ENCODE measurements at regions not wholly inside any gene's neighbourhood (a gene's known extent, or its start where the extent isn't known, plus 50 kb on each side); places are given as distances from the start of the nearest gene placed in this dataset.

DNA sequence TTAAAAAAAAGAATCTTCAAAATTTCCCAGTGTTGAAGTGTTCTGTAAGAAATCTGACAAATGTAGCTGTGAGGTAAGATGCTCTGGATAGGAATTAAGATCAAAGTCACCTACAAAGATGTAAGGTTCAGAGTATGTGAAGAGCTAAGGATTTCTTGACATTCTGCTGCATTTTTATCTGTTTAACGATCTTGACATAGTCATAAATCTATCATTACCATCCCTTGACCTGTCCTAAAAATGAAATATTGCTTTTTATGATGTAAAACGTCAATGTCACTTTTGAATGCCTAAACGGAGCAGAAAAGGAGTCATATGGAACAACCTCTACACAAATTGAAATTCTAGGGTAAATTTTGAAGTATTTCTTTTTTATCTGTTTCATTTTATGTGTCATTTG, 939.3 kb downstream of the CDH18 start (continued):
- TF ChIP-seq E2F8 (IDR thresholded peaks at IDR 0.05; ENCODE audit: low read depth, partially characterized antibody) (no peak), ZC3H11A (IDR thresholded peaks at IDR 0.05; ENCODE audit: low read depth, low read length) (no peak), LEF1 (IDR thresholded peaks at IDR 0.05) (peak; percentile 72; the same call in 1 of the 2 replicates), PHF20 (IDR thresholded peaks at IDR 0.05; ENCODE audit: partially characterized antibody) (no peak), BCL6 (CRISPR knock-in tag; IDR thresholded peaks at IDR 0.05) (no peak), PHF8 (IDR thresholded peaks at IDR 0.05; ENCODE audit: borderline replicate concordance, low read length) (no peak), RAD51 (IDR thresholded peaks at IDR 0.05; ENCODE audit: borderline replicate concordance, low read depth) (no peak), PBX2 (CRISPR knock-in tag; IDR thresholded peaks at IDR 0.05; ENCODE audit: low read depth) (peak; percentile 33; the same call in 1 of the 2 replicates), PBX2 (tag; conservative IDR thresholded peaks at IDR 0.05; ENCODE audit: low read depth) (peak; percentile 95), RBBP5 (IDR thresholded peaks at IDR 0.05; ENCODE audit: borderline replicate concordance, insufficient read depth, low read length, poor library complexity, severe bottlenecking) (no peak), FOXJ3 (CRISPR knock-in tag; IDR thresholded peaks at IDR 0.05) (no peak), ETV1 (tag; conservative IDR thresholded peaks at IDR 0.05; ENCODE audit: low read depth) (no peak), RB1 (IDR thresholded peaks at IDR 0.05; ENCODE audit: low read depth) (no peak), ZNF41 (CRISPR knock-in tag; conservative IDR thresholded peaks at IDR 0.05) (no peak), ZNF764 (CRISPR knock-in tag; IDR thresholded peaks at IDR 0.05; ENCODE audit: low read depth) (no peak), SMARCA4 (IDR thresholded peaks at IDR 0.05) (no peak), XRCC4 (IDR thresholded peaks at IDR 0.05; ENCODE audit: extremely low read depth, insufficient read depth, insufficient read length) (no peak)
- TF ChIP-seq, protein P1, sequence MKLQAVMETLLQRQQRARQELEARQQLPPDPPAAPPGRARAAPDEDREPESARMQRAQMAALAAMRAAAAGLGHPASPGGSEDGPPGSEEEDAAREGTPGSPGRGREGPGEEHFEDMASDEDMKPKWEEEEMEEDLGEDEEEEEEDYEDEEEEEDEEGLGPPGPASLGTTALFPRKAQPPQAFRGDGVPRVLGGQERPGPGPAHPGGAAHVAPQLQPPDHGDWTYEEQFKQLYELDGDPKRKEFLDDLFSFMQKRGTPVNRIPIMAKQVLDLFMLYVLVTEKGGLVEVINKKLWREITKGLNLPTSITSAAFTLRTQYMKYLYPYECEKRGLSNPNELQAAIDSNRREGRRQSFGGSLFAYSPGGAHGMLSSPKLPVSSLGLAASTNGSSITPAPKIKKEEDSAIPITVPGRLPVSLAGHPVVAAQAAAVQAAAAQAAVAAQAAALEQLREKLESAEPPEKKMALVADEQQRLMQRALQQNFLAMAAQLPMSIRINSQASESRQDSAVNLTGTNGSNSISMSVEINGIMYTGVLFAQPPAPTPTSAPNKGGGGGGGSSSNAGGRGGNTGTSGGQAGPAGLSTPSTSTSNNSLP (IDR thresholded peaks at IDR 0.05; ENCODE audit: borderline replicate concordance, low read depth, low read length), result no peak
- TF ChIP-seq, protein P2, sequence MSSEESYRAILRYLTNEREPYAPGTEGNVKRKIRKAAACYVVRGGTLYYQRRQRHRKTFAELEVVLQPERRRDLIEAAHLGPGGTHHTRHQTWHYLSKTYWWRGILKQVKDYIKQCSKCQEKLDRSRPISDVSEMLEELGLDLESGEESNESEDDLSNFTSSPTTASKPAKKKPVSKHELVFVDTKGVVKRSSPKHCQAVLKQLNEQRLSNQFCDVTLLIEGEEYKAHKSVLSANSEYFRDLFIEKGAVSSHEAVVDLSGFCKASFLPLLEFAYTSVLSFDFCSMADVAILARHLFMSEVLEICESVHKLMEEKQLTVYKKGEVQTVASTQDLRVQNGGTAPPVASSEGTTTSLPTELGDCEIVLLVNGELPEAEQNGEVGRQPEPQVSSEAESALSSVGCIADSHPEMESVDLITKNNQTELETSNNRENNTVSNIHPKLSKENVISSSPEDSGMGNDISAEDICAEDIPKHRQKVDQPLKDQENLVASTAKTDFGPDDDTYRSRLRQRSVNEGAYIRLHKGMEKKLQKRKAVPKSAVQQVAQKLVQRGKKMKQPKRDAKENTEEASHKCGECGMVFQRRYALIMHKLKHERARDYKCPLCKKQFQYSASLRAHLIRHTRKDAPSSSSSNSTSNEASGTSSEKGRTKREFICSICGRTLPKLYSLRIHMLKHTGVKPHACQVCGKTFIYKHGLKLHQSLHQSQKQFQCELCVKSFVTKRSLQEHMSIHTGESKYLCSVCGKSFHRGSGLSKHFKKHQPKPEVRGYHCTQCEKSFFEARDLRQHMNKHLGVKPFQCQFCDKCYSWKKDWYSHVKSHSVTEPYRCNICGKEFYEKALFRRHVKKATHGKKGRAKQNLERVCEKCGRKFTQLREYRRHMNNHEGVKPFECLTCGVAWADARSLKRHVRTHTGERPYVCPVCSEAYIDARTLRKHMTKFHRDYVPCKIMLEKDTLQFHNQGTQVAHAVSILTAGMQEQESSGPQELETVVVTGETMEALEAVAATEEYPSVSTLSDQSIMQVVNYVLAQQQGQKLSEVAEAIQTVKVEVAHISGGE (CRISPR knock-in tag; IDR thresholded peaks at IDR 0.05), result peak in 1 of 3 experiments; percentile 48; a peak in 1 of 6 replicates
